HEK293 (cell line): ENCODE measurements at regions not wholly inside any gene's neighbourhood (a gene's known extent, or its start where the extent isn't known, plus 50 kb on each side); places are given as distances from the start of the nearest gene placed in this dataset.

Experiments
- CTCF ChIA-PET: fragments of 350-600 bp; formaldehyde crosslinking; extraction: SDS; loops from one replicate; lab custom pipeline; 2021; ENCODE audit warnings: antibody characterized with exemption; lab: Yijun Ruan, JAX
- POLR2A ChIA-PET: fragments of 300-600 bp; formaldehyde crosslinking; extraction: SDS; loops from one replicate; lab custom pipeline; 2020; ENCODE audit warnings: antibody characterized with exemption, inconsistent platforms; lab: Yijun Ruan, JAX
- H3K27ac ChIP-seq: fragments of 200-500 bp; sonication (Bioruptor generic); 2 replicates; pipeline ENCODE4 v1.5.1; 2014; ENCODE audit warnings: low read depth, low read length, control low read depth, inconsistent platforms; ENCODE audit errors: extremely low read depth
- H3K36me3 ChIP-seq, 2 experiments: fragments of 200-500 bp in 1 of 2; sonication (Bioruptor generic) in 1 of 2; 1 replicate in 1 of 2; 2 replicates in 1 of 2; pipeline ENCODE4 v1.5.1; 2014 to 2017; ENCODE audit warnings: inconsistent platforms in 2 of 2, low read length in 2 of 2; ENCODE audit not compliant: control insufficient read depth in 2 of 2, insufficient read depth in 1 of 2
- H3K4me1 ChIP-seq: fragments of 200-500 bp; sonication (Bioruptor generic); 2 replicates; pipeline ENCODE4 v1.5.1; 2014; ENCODE audit warnings: mild to moderate bottlenecking, low read length, inconsistent platforms; ENCODE audit not compliant: control insufficient read depth, insufficient read depth
- H3K4me3 ChIP-seq: 2 replicates; pipeline ENCODE4 v1.5.1; 2011; ENCODE audit warnings: low read depth, mild to moderate bottlenecking, control low read depth, low read length, moderate library complexity
- H3K9me3 ChIP-seq: fragments of 200-500 bp; sonication (Bioruptor generic); 2 replicates; pipeline ENCODE4 v1.5.1; 2014; ENCODE audit warnings: low read depth, low read length, inconsistent platforms; ENCODE audit not compliant: control insufficient read depth, insufficient read depth
- FEZF1 ChIP-seq: fragments of 450-650 bp; formaldehyde crosslinking; IDR thresholded peaks from 2 replicates; pipeline ENCODE4 v1.5.1; 2016; ENCODE audit warnings: missing biosample characterization, missing genetic modification characterization
- HOXD13 ChIP-seq: sonication (generic); formaldehyde crosslinking; IDR thresholded peaks from 2 replicates; pipeline ENCODE4 v1.8.0; 2022; ENCODE audit warnings: missing genetic modification reagents, borderline replicate concordance
- INSM2 ChIP-seq: fragments of 450-650 bp; formaldehyde crosslinking; IDR thresholded peaks from 2 replicates; pipeline ENCODE4 v1.5.1; 2016; ENCODE audit warnings: missing biosample characterization, missing genetic modification characterization
- KLF16 ChIP-seq: fragments of 450-650 bp; formaldehyde crosslinking; IDR thresholded peaks from 2 replicates; pipeline ENCODE4 v1.5.1; 2017; ENCODE audit warnings: missing biosample characterization, missing genetic modification characterization
- MYNN ChIP-seq: fragments of 450-650 bp; formaldehyde crosslinking; IDR thresholded peaks from 2 replicates; pipeline ENCODE4 v1.5.1; 2016; ENCODE audit warnings: missing biosample characterization, missing genetic modification characterization, borderline replicate concordance
- MZF1 ChIP-seq: fragments of 450-650 bp; formaldehyde crosslinking; IDR thresholded peaks from 2 replicates; pipeline ENCODE4 v1.5.1; 2017; ENCODE audit warnings: missing biosample characterization, missing genetic modification characterization, borderline replicate concordance
- PATZ1 ChIP-seq: fragments of 450-650 bp; formaldehyde crosslinking; IDR thresholded peaks from 2 replicates; pipeline ENCODE4 v1.5.1; 2016; ENCODE audit warnings: missing biosample characterization, missing genetic modification characterization
- SCRT1 ChIP-seq: fragments of 450-650 bp; formaldehyde crosslinking; IDR thresholded peaks from 2 replicates; pipeline ENCODE4 v1.5.1; 2016; ENCODE audit warnings: missing biosample characterization, missing genetic modification characterization, borderline replicate concordance
- WT1 ChIP-seq: fragments of 450-650 bp; formaldehyde crosslinking; IDR thresholded peaks from 2 replicates; pipeline ENCODE4 v1.5.1; 2016; ENCODE audit warnings: missing biosample characterization, missing genetic modification characterization
- ZBTB48 ChIP-seq: fragments of 450-650 bp; formaldehyde crosslinking; IDR thresholded peaks from 2 replicates; pipeline ENCODE4 v1.5.1; 2016; ENCODE audit warnings: missing biosample characterization, missing genetic modification characterization
- ZBTB6 ChIP-seq: fragments of 450-650 bp; formaldehyde crosslinking; IDR thresholded peaks from 2 replicates; pipeline ENCODE4 v1.5.1; 2017; ENCODE audit warnings: missing biosample characterization, missing genetic modification characterization
- ZFP3 ChIP-seq: fragments of 450-650 bp; formaldehyde crosslinking; IDR thresholded peaks from 2 replicates; pipeline ENCODE4 v1.5.1; 2016; ENCODE audit warnings: low read depth, missing biosample characterization, missing genetic modification characterization
- ZIC2 ChIP-seq: fragments of 450-650 bp; formaldehyde crosslinking; IDR thresholded peaks from 2 replicates; pipeline ENCODE4 v1.5.1; 2016; ENCODE audit warnings: missing biosample characterization, missing genetic modification characterization
- ZNF140 ChIP-seq: fragments of 450-650 bp; formaldehyde crosslinking; IDR thresholded peaks from 2 replicates; pipeline ENCODE4 v1.5.1; 2016; ENCODE audit warnings: missing biosample characterization, missing genetic modification characterization
- ZNF18 ChIP-seq: fragments of 450-650 bp; formaldehyde crosslinking; IDR thresholded peaks from 2 replicates; pipeline ENCODE4 v1.5.1; 2016; ENCODE audit warnings: missing biosample characterization, missing genetic modification characterization
- ZNF202 ChIP-seq: fragments of 450-650 bp; formaldehyde crosslinking; IDR thresholded peaks from 2 replicates; pipeline ENCODE4 v1.5.1; 2016; ENCODE audit warnings: missing biosample characterization, missing genetic modification characterization, borderline replicate concordance
- ZNF391 ChIP-seq: fragments of 450-650 bp; formaldehyde crosslinking; IDR thresholded peaks from 2 replicates; pipeline ENCODE4 v1.5.1; 2016; ENCODE audit warnings: low read depth, missing biosample characterization, missing genetic modification characterization, borderline replicate concordance
- ZNF529 ChIP-seq: fragments of 450-650 bp; formaldehyde crosslinking; IDR thresholded peaks from 2 replicates; pipeline ENCODE4 v1.5.1; 2017; ENCODE audit warnings: missing genetic modification characterization, missing biosample characterization; ENCODE audit not compliant: insufficient replicate concordance
- ZNF548 ChIP-seq: fragments of 450-650 bp; formaldehyde crosslinking; IDR thresholded peaks from 2 replicates; pipeline ENCODE4 v1.5.1; 2016; ENCODE audit warnings: missing biosample characterization, missing genetic modification characterization
- ZNF664 ChIP-seq: fragments of 450-650 bp; formaldehyde crosslinking; IDR thresholded peaks from 2 replicates; pipeline ENCODE4 v1.5.1; 2016; ENCODE audit warnings: missing biosample characterization, missing genetic modification characterization
- ZSCAN4 ChIP-seq: fragments of 450-650 bp; formaldehyde crosslinking; IDR thresholded peaks from 2 replicates; pipeline ENCODE4 v1.5.1; 2017; ENCODE audit warnings: missing biosample characterization, missing genetic modification characterization

- no peak for TF ChIP-seq PATZ1 (tag by site-specific recombination)
- no peak for TF ChIP-seq ZNF548 (tag by site-specific recombination)
- no peak for TF ChIP-seq HOXD13 (CRISPR knock-in tag)
Observed at GRCh38 chr18:77911971-77912605, 662.4 kb downstream of the GALR1 start (continued).

GRCh38 chr18:77918730-77919129 lies 669.1 kb downstream of the GALR1 start:
- no peaks in the 10 kb centered on the region for H3K9me3 ChIP-seq
- TF ChIP-seq KLF16 (tag by site-specific recombination) (no peak), ZNF529 (no peak), ZNF18 (no peak), MYNN (tag by site-specific recombination) (no peak), MZF1 (tag by site-specific recombination) (no peak), WT1 (no peak), ZBTB6 (tag by site-specific recombination) (no peak), INSM2 (no peak), FEZF1 (tag by site-specific recombination) (no peak), ZSCAN4 (tag by site-specific recombination) (no peak), ZNF391 (tag by site-specific recombination) (no peak), ZFP3 (no peak), ZNF202 (tag by site-specific recombination) (no peak), HOXD13 (CRISPR knock-in tag) (no peak), ZIC2 (tag by site-specific recombination) (no peak), ZNF140 (tag by site-specific recombination) (no peak), ZBTB48 (no peak), ZNF664 (tag by site-specific recombination) (no peak), SCRT1 (tag by site-specific recombination) (no peak)
- H3K4me1 ChIP-seq, result 0 out of 2 replicates have a peak, but pooled peaks cover 2% of the 10 kb centered on the region
- POLR2A ChIA-PET, result no interaction called here
- CTCF ChIA-PET, result no interaction called here
- H3K36me3 ChIP-seq, result no peaks in the 10 kb centered on the region
- no peak overlapping the region for H3K27ac ChIP-seq
- H3K4me3 ChIP-seq, result no peak overlapping the region
